ENCODE measurements at regions not wholly inside any gene's neighbourhood (a gene's known extent, or its start where the extent isn't known, plus 50 kb on each side); places are given as distances from the start of the nearest gene placed in this dataset.

GRCh38 chr1:55506740-55507577, 291.8 kb upstream of the USP24 start:
- no peak for TF ChIP-seq CTCF (IDR thresholded peaks at IDR 0.05; ENCODE audit: insufficient read depth, low read depth, low read length, missing control alignments)
- no peak for DNase-seq (ENCODE audit: low read depth)
- no peak overlapping the region for H3K4me3 ChIP-seq (ENCODE audit: low read depth, low read length)

DNA sequence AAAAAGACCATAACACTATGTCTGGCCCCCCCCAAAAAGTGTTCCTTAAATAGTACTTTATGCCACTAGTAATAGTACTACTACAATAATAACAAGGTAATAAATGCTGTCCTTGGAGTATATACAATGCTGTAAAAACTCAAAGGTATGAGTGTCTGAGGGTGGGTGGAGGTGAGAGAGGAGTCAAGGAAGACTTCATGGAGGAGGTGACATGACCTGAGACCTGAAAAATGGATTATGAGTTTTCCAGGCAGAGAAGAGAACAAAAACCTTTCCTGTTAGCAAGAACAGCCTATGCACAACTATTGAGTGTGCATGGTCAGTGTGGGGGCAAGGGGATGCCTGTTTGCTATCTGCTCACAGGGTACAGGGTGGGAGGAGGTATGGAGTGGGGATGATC, 290.2 kb upstream of the USP24 start:
- TF ChIP-seq CTCF (IDR thresholded peaks at IDR 0.05; ENCODE audit: insufficient read depth, low read depth, low read length, missing control alignments) = no peak
- no peak overlapping the region for H3K4me3 ChIP-seq (ENCODE audit: low read depth, low read length)
- no peak for DNase-seq (ENCODE audit: low read depth)

DNA sequence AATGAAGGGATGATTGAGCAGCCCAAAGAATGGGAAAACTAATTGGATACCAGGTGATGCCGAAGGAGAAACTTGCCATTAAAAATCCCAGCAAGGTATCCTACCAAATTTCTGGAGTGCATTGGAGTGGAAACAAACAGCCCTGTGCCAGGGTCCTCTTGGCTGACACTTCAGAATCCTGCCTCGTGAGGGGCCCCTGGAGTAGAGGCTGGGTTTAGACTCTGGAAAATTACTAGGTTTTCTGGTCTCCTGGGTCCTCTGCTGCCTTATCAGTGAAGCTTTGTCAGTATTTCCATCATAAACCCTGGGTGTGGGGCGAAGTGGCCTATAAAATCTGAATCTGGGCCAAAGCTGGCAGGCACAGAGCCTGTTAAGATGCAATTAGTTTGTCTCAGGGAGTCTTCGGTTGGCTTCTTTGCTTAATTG, 289.2 kb upstream of the USP24 start:
- H3K4me3 ChIP-seq (ENCODE audit: low read depth, low read length) = no peak overlapping the region
- no peak for DNase-seq (ENCODE audit: low read depth)
- TF ChIP-seq CTCF (IDR thresholded peaks at IDR 0.05; ENCODE audit: insufficient read depth, low read depth, low read length, missing control alignments) = no peak

DNA sequence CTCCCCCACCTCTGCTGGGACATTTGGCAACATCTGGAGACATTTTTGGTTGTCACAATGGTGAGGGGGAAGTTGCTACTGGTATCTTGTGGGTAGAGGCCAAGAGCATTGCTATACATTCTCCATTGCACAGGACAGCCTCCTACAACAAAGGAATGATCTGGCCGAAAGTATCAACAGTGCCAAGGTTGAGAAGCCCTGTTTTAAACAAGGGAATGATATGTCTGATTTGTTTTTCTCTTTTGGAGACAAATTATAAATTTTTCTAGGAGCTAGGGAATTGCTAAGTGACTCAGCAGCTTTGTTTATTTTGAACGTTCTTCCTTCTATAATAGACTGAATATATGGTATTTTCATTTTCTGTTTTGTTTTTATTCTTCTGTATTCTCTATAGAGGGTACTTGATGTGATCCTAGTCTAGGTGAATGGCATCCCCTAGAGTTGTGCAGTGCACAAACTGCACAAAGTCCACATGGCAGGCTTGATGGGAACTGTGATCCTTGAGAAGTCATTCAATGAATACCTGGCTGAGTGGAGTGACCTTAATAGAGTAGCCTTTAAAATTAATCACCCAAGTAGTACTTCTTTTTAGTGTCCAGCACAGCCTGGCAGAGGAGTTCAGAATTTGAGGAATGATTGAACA, 288.6 kb upstream of the USP24 start:
- no peak for TF ChIP-seq CTCF (IDR thresholded peaks at IDR 0.05; ENCODE audit: insufficient read depth, low read depth, low read length, missing control alignments)
- no peak for DNase-seq (ENCODE audit: low read depth)
- no peak overlapping the region for H3K4me3 ChIP-seq (ENCODE audit: low read depth, low read length)

DNA sequence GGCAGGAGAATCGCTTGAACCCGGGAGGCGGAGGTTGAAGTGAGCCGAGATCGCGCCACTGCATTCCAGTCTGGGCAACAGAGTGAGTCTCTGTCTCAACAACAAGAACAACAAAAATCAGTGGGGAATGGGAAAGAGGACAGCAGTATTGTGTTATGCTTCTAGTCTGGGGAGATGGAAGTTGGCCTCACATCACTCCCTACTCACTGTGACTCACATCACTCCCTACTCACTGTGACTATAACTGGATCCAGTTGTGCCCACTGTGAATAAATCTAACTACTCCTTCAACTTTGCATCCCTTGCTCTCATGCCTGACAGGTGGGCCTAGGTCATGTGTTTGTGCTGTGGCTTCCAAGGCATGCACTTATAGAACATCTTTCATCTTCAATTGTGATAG, 285.4 kb upstream of the USP24 start:
- no peak overlapping the region for H3K4me3 ChIP-seq (ENCODE audit: low read depth, low read length)
- no peak for TF ChIP-seq CTCF (IDR thresholded peaks at IDR 0.05; ENCODE audit: insufficient read depth, low read depth, low read length, missing control alignments)
- no peak for DNase-seq (ENCODE audit: low read depth)

DNA sequence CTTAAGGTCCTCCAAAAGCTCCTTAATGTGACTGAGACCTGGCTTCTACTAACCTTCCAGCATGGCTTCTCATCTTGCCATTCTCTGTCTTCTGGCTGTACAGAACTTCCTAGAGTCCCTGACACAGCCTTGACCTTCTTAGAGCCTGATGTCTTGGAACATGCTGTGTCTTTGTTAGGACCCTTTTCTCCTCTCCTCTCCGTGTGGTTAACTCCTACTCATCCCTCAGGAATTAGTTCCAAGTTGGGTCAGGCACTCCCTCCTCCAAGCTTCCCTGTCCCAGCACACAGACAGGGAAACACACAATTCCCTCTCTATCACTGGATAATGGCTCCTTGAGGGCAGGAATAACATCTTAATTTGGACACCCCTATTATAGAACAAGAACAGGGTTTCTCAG, 275.4 kb upstream of the USP24 start:
- TF ChIP-seq CTCF (IDR thresholded peaks at IDR 0.05; ENCODE audit: insufficient read depth, low read depth, low read length, missing control alignments) = no peak
- DNase-seq (ENCODE audit: low read depth) = no peak
- H3K4me3 ChIP-seq (ENCODE audit: low read depth, low read length) = no peak overlapping the region
